K562 (cell line): ENCODE measurements at regions not wholly inside any gene's neighbourhood (a gene's known extent, or its start where the extent isn't known, plus 50 kb on each side); places are given as distances from the start of the nearest gene placed in this dataset.

Source experiments
- BRD4 ChIP-seq: fragments of 200-600 bp; sonication (generic); IDR thresholded peaks from 2 replicates; pipeline ENCODE4 v1.6.1; 2017; ENCODE audit warnings: inconsistent platforms
- EGR1 ChIP-seq: fragments of 450-650 bp; conservative IDR thresholded peaks from 2 replicates; pipeline ENCODE4 v1.6.1; 2017; ENCODE audit warnings: mild to moderate bottlenecking
- GTF3C2 ChIP-seq: IDR thresholded peaks from 3 replicates; pipeline ENCODE4 v1.6.1; 2011; ENCODE audit warnings: borderline replicate concordance, mild to moderate bottlenecking, moderate library complexity; ENCODE audit not compliant: insufficient read length; ENCODE audit errors: extremely low read depth
- NBN ChIP-seq: fragments of 450-650 bp; IDR thresholded peaks from 2 replicates; pipeline ENCODE4 v1.6.1; 2016; ENCODE audit warnings: low read depth, mild to moderate bottlenecking
- NCOA1 ChIP-seq: fragments of 450-650 bp; IDR thresholded peaks from 2 replicates; pipeline ENCODE4 v1.6.1; 2016; ENCODE audit warnings: low read depth
- SIN3A ChIP-seq, 2 experiments: fragments of 150-350 bp in 1 of 2; IDR thresholded peaks; 2 replicates each; pipeline ENCODE4 v1.6.1; 2011 to 2016; ENCODE audit warnings: borderline replicate concordance in 2 of 2, low read depth in 2 of 2, low read length in 2 of 2, mild to moderate bottlenecking in 2 of 2, moderate library complexity in 2 of 2; ENCODE audit not compliant: control insufficient read depth in 1 of 2
- TOE1 ChIP-seq, 2 experiments: fragments of 450-650 bp in 1 of 2; sonication (generic) in 1 of 2; formaldehyde crosslinking in 1 of 2; IDR thresholded peaks; 2 replicates each; pipeline versions ENCODE4 v1.7.1 to v1.8.0; 2016 to 2022; ENCODE audit warnings: borderline replicate concordance in 2 of 2, mild to moderate bottlenecking in 2 of 2, antibody characterized with exemption in 1 of 2, inconsistent platforms in 1 of 2, low read depth in 1 of 2, missing genetic modification reagents in 1 of 2, moderate library complexity in 1 of 2
- ZNF274 ChIP-seq: IDR thresholded peaks from 2 replicates; pipeline ENCODE4 v1.6.1; 2011; ENCODE audit warnings: low read depth, mild to moderate bottlenecking, low read length, moderate library complexity, borderline replicate concordance
- TF ChIP-seq, protein P1 (sequence below): sonication (generic); formaldehyde crosslinking; IDR thresholded peaks from 2 replicates; pipeline ENCODE4 v1.9.0; 2022; ENCODE audit warnings: mild to moderate bottlenecking, missing genetic modification reagents

DNA sequence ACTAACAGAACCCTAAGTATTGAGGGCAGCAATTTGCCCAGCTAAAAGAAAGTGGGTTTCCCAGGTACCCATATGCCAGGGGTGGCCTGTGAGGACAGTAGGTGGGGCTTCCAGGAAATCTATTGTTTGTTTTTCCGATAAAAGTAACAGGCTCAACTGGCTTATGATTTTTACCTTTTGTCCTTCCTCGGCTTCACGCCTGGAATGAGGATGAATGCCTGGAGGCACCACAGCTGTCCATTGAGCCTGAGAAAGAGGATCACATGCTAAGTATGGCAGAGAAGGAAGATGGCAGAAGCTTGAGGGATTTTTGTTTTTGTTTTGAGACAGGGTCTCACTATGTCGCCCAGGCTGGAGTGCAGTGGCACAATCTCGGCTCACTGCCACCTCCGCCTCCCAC lies 84.1 kb downstream of the KLF4 start:
- TF ChIP-seq NCOA1, result no peak
- TF ChIP-seq NBN, result no peak
- no peak for TF ChIP-seq ZNF274
- TF ChIP-seq, protein P1, sequence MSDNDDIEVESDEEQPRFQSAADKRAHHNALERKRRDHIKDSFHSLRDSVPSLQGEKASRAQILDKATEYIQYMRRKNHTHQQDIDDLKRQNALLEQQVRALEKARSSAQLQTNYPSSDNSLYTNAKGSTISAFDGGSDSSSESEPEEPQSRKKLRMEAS (CRISPR knock-in tag), result no peak
- no peak for TF ChIP-seq GTF3C2
- TF ChIP-seq BRD4, result no peak
- TF ChIP-seq SIN3A (IDR thresholded peaks at IDR 0.05; ENCODE audit: borderline replicate concordance in 2 of 2, control insufficient read depth in 1 of 2, low read depth in 2 of 2, low read length in 2 of 2), result no peak
- TF ChIP-seq EGR1, result no peak
- TF ChIP-seq TOE1 (IDR thresholded peaks at IDR 0.05; ENCODE audit: borderline replicate concordance), result no peak
- TF ChIP-seq TOE1 (CRISPR knock-in tag; IDR thresholded peaks at IDR 0.05; ENCODE audit: borderline replicate concordance, low read depth), result no peak
